ENCODE measurements at regions not wholly inside any gene's neighbourhood (a gene's known extent, or its start where the extent isn't known, plus 50 kb on each side); places are given as distances from the start of the nearest gene placed in this dataset.

- H3K36me3 Mint-ChIP-seq (ENCODE audit: low read depth) = no peaks in the 10 kb centered on the region
- no peak overlapping the region for H3K4me3 Mint-ChIP-seq
Observed at GRCh38 chr2:184993746-184994145, 395.4 kb downstream of the ZNF804A start.

GRCh38 chr2:185006481-185006880 is 408.2 kb downstream of the ZNF804A start:
- ATAC-seq (ENCODE audit: poor library complexity) (no peak), DNase-seq (no peak)
- no peak for TF ChIP-seq CTCF (IDR thresholded peaks at IDR 0.05)
- Mint-ChIP-seq H3K4me1 (ENCODE audit: low read depth) (no peaks in the 10 kb centered on the region), H3K9me3 (peaks cover 24% of the 10 kb centered on the region), H3K27ac (no peak overlapping the region), H3K27me3 (no peaks in the 10 kb centered on the region), H3K36me3 (ENCODE audit: low read depth) (no peaks in the 10 kb centered on the region), H3K4me3 (no peak overlapping the region)
- H3K27ac ChIP-seq (ENCODE audit: low read depth in 1 of 2, low read length in 2 of 2) = no peak overlapping the region
- H3K9me3 ChIP-seq (ENCODE audit: control insufficient read depth in 1 of 2, insufficient read depth in 1 of 2, low read length in 2 of 2) = no peaks in the 10 kb centered on the region
- H3K4me3 ChIP-seq (ENCODE audit: low read length) = no peak overlapping the region
- H3K27me3 ChIP-seq (ENCODE audit: control insufficient read depth in 1 of 2, insufficient read depth in 2 of 2, low read length in 2 of 2) = no peaks in the 10 kb centered on the region
- no peaks in the 10 kb centered on the region for H3K4me1 ChIP-seq (ENCODE audit: insufficient read depth, low read length)
- CTCF ChIA-PET = no interaction called here
- POLR2A ChIA-PET = no interaction called here
- intact Hi-C loops (cut with DNase I, micrococcal nuclease) = no loop called here
- no peaks in the 10 kb centered on the region for H3K36me3 ChIP-seq (ENCODE audit: insufficient read depth, low read length)

More at GRCh38 chr2:184993746-184994145, 395.4 kb downstream of the ZNF804A start:
- H3K27ac ChIP-seq (ENCODE audit: low read depth in 1 of 2, low read length in 2 of 2) = no peak overlapping the region
- Mint-ChIP-seq H3K27ac (no peak overlapping the region), H3K27me3 (no peaks in the 10 kb centered on the region), H3K9me3 (peaks cover 4% of the 10 kb centered on the region), H3K4me1 (ENCODE audit: low read depth) (no peaks in the 10 kb centered on the region)
- no peak for DNase-seq
- no peaks in the 10 kb centered on the region for H3K27me3 ChIP-seq (ENCODE audit: control insufficient read depth in 1 of 2, insufficient read depth in 2 of 2, low read length in 2 of 2)
- POLR2A ChIA-PET = no interaction called here
- CTCF ChIA-PET = no interaction called here
- no peaks in the 10 kb centered on the region for H3K36me3 ChIP-seq (ENCODE audit: insufficient read depth, low read length)
- no peak overlapping the region for H3K4me3 ChIP-seq (ENCODE audit: low read length)
- peaks cover 0 to 4% of the 10 kb centered on the region in 2 experiments for H3K9me3 ChIP-seq (ENCODE audit: control insufficient read depth in 1 of 2, insufficient read depth in 1 of 2, low read length in 2 of 2)
- ATAC-seq (ENCODE audit: poor library complexity) = no peak
- intact Hi-C loops (cut with DNase I, micrococcal nuclease) = no loop called here
- H3K4me1 ChIP-seq (ENCODE audit: insufficient read depth, low read length) = no peaks in the 10 kb centered on the region
- TF ChIP-seq CTCF (IDR thresholded peaks at IDR 0.05) = no peak

GRCh38 chr2:185012643-185013042 is 414.3 kb downstream of the ZNF804A start:
- H3K27ac Mint-ChIP-seq = no peak overlapping the region
- Histone ChIP-seq H3K27ac (ENCODE audit: low read depth in 1 of 2, low read length in 2 of 2) (no peak overlapping the region), H3K9me3 (ENCODE audit: control insufficient read depth in 1 of 2, insufficient read depth in 1 of 2, low read length in 2 of 2) (peaks cover 9 to 16% of the 10 kb centered on the region in 2 experiments), H3K36me3 (ENCODE audit: insufficient read depth, low read length) (no peaks in the 10 kb centered on the region), H3K27me3 (ENCODE audit: control insufficient read depth in 1 of 2, insufficient read depth in 2 of 2, low read length in 2 of 2) (no peaks in the 10 kb centered on the region), H3K4me3 (ENCODE audit: low read length) (no peak overlapping the region), H3K4me1 (ENCODE audit: insufficient read depth, low read length) (no peaks in the 10 kb centered on the region)
- DNase-seq (no peak), ATAC-seq (ENCODE audit: poor library complexity) (no peak)
- H3K36me3 Mint-ChIP-seq (ENCODE audit: low read depth) = no peaks in the 10 kb centered on the region
- intact Hi-C loops (cut with DNase I, micrococcal nuclease) = no loop called here
- H3K4me1 Mint-ChIP-seq (ENCODE audit: low read depth) = no peaks in the 10 kb centered on the region
- POLR2A ChIA-PET = no interaction called here
- H3K4me3 Mint-ChIP-seq = no peak overlapping the region
- CTCF ChIA-PET = no interaction called here
- peaks cover 18% of the 10 kb centered on the region for H3K9me3 Mint-ChIP-seq
- no peaks in the 10 kb centered on the region for H3K27me3 Mint-ChIP-seq
- TF ChIP-seq CTCF (IDR thresholded peaks at IDR 0.05) = no peak

Measured in CD4-positive, alpha-beta T cell (primary cell).